CD8-positive, alpha-beta memory T cell (primary cell): ENCODE measurements at regions not wholly inside any gene's neighbourhood (a gene's known extent, or its start where the extent isn't known, plus 50 kb on each side); places are given as distances from the start of the nearest gene placed in this dataset.
A peak's percentile ranks its signal among the peaks of the same experiment; 100 is the strongest.

ENCODE experiments used
- CTCF ChIA-PET: fragments of 350-600 bp; sonication (Branson Sonifier 250); formaldehyde crosslinking; loops from one replicate; lab custom pipeline; 2021; ENCODE audit warnings: antibody characterized with exemption; lab: Charles Lee
- POLR2A ChIA-PET: fragments of 350-600 bp; sonication (Branson Sonifier 250); formaldehyde crosslinking; loops from one replicate; lab custom pipeline; 2021; ENCODE audit warnings: antibody characterized with exemption; lab: Charles Lee
- DNase-seq, 5 donors: peaks; one replicate each; pipeline versions ENCODE4 v3.0.0 to v3.0.0-alpha.2; 2020 to 2022; ENCODE audit warnings: mixed read lengths in 1 of 5
- H3K27ac ChIP-seq: one replicate; pipeline ENCODE4 v1.7.0; 2013; ENCODE audit warnings: low read depth, mild to moderate bottlenecking, low read length, moderate library complexity
- H3K27me3 ChIP-seq: 2 replicates; pipeline ENCODE4 v1.7.0; 2013; ENCODE audit warnings: low read length, mild to moderate bottlenecking; ENCODE audit not compliant: insufficient read depth, poor library complexity, severe bottlenecking
- H3K36me3 ChIP-seq: 2 replicates; pipeline ENCODE4 v1.7.0; 2013; ENCODE audit warnings: mild to moderate bottlenecking, low read length, moderate library complexity; ENCODE audit not compliant: insufficient read depth
- H3K4me1 ChIP-seq: 2 replicates; pipeline ENCODE4 v1.7.0; 2013; ENCODE audit warnings: mild to moderate bottlenecking, low read length, moderate library complexity; ENCODE audit not compliant: insufficient read depth
- H3K4me3 ChIP-seq: 2 replicates; pipeline ENCODE4 v1.7.0; 2013; ENCODE audit warnings: mild to moderate bottlenecking, low read length
- H3K9me3 ChIP-seq: 2 replicates; pipeline ENCODE4 v1.7.0; 2013; ENCODE audit warnings: mild to moderate bottlenecking, low read length
- H3K27ac Mint-ChIP-seq, 8 donors: one replicate each; pipeline ENCODE4 v1.8.0; 2020 to 2021; ENCODE audit warnings: mixed read lengths in 8 of 8, mild to moderate bottlenecking in 6 of 8, inconsistent platforms in 3 of 8, moderate library complexity in 3 of 8
- H3K27me3 Mint-ChIP-seq, 2 donors: one replicate each; pipeline ENCODE4 v1.8.0; 2020 to 2021; ENCODE audit warnings: mixed read lengths in 2 of 2, mild to moderate bottlenecking in 1 of 2, moderate library complexity in 1 of 2
- H3K36me3 Mint-ChIP-seq, 3 donors: one replicate each; pipeline ENCODE4 v1.8.0; 2020 to 2021; ENCODE audit warnings: mixed read lengths in 3 of 3, inconsistent platforms in 1 of 3, mild to moderate bottlenecking in 1 of 3
- H3K4me1 Mint-ChIP-seq, 3 donors: one replicate each; pipeline ENCODE4 v1.8.0; 2020 to 2021; ENCODE audit warnings: mixed read lengths in 3 of 3, inconsistent platforms in 1 of 3, mild to moderate bottlenecking in 1 of 3
- H3K4me3 Mint-ChIP-seq, 7 donors: one replicate each; pipeline ENCODE4 v1.8.0; 2020 to 2021; ENCODE audit warnings: mixed read lengths in 7 of 7, mild to moderate bottlenecking in 6 of 7, moderate library complexity in 4 of 7, inconsistent platforms in 2 of 7
- H3K9me3 Mint-ChIP-seq, 5 donors: one replicate each; pipeline ENCODE4 v1.8.0; 2020 to 2022; ENCODE audit warnings: mixed read lengths in 5 of 5, mild to moderate bottlenecking in 3 of 5, moderate library complexity in 2 of 5, inconsistent platforms in 1 of 5

GRCh38 chr5:87120518-87121303 is 147.0 kb upstream of the RASA1 start:
- peak overlapping the region; percentile 2 for H3K27ac ChIP-seq
- no peaks in the 10 kb centered on the region for H3K27me3 Mint-ChIP-seq
- peak overlapping the region; percentile 65 to 90 (median 82) for H3K27ac Mint-ChIP-seq
- H3K4me3 Mint-ChIP-seq = peak overlapping the region in 6 of 7 donors; percentile 28 to 74 (median 66)
- no peak overlapping the region for H3K4me3 ChIP-seq
- POLR2A ChIA-PET = interaction anchor here (1.0 to 1.2 kb wide), 2 partner anchors 45 to 148 kb away, joined by 3 to 5 read pairs; no protein-coding TSS in a partner anchor
- no peaks in the 10 kb centered on the region for H3K27me3 ChIP-seq
- H3K9me3 Mint-ChIP-seq = no peaks in the 10 kb centered on the region
- H3K36me3 ChIP-seq = no peaks in the 10 kb centered on the region
- CTCF ChIA-PET = interaction anchor here (0.9 to 1.0 kb wide), 2 partner anchors 11 to 40 kb away, joined by 3 read pairs; no protein-coding TSS in a partner anchor
- peak in 2 of 5 donors; percentile 24 to 55 for DNase-seq
- no peaks in the 10 kb centered on the region for H3K9me3 ChIP-seq
- peaks cover 33% of the 10 kb centered on the region for H3K4me1 ChIP-seq
- H3K36me3 Mint-ChIP-seq = peaks cover 0 to 2% (median 0%) of the 10 kb centered on the region in 3 donors
- H3K4me1 Mint-ChIP-seq = peaks cover 40 to 53% (median 52%) of the 10 kb centered on the region in 3 donors

GRCh38 chr5:87121304-87122150 is 146.2 kb upstream of the RASA1 start:
- no peaks in the 10 kb centered on the region for H3K36me3 ChIP-seq
- Mint-ChIP-seq H3K4me1 (peaks cover 40 to 53% (median 52%) of the 10 kb centered on the region in 3 donors), H3K4me3 (peak overlapping the region; percentile 28 to 74 (median 65)), H3K27ac (peak overlapping the region; percentile 65 to 96 (median 82)), H3K36me3 (peaks cover 0 to 2% (median 0%) of the 10 kb centered on the region in 3 donors), H3K9me3 (no peaks in the 10 kb centered on the region), H3K27me3 (no peaks in the 10 kb centered on the region)
- peak in 4 of 5 donors; percentile 14 to 55 (median 30) for DNase-seq
- peak overlapping the region; percentile 2 for H3K27ac ChIP-seq
- H3K27me3 ChIP-seq = no peaks in the 10 kb centered on the region
- CTCF ChIA-PET = interaction anchor here (0.6 to 1.0 kb wide), 3 partner anchors 10 to 53 kb away, joined by 3 read pairs; no protein-coding TSS in a partner anchor
- H3K4me1 ChIP-seq = peaks cover 33% of the 10 kb centered on the region
- POLR2A ChIA-PET = interaction anchor here (1.0 to 1.2 kb wide), 2 partner anchors 46 to 147 kb away, joined by 3 to 5 read pairs; no protein-coding TSS in a partner anchor
- peak overlapping the region; percentile 10 for H3K4me3 ChIP-seq
- H3K9me3 ChIP-seq = no peaks in the 10 kb centered on the region

GRCh38 chr5:87122151-87122977 is 145.3 kb upstream of the RASA1 start:
- Mint-ChIP-seq H3K27me3 (no peaks in the 10 kb centered on the region), H3K4me3 (peak overlapping the region; percentile 28 to 74 (median 65)), H3K4me1 (peaks cover 43 to 59% (median 59%) of the 10 kb centered on the region in 3 donors), H3K36me3 (peaks cover 0 to 2% (median 0%) of the 10 kb centered on the region in 3 donors), H3K9me3 (no peaks in the 10 kb centered on the region), H3K27ac (peak overlapping the region; percentile 65 to 96 (median 82))
- no peaks in the 10 kb centered on the region for H3K36me3 ChIP-seq
- peaks cover 33% of the 10 kb centered on the region for H3K4me1 ChIP-seq
- H3K9me3 ChIP-seq = no peaks in the 10 kb centered on the region
- no peak overlapping the region for H3K27ac ChIP-seq
- DNase-seq = no peak
- no peaks in the 10 kb centered on the region for H3K27me3 ChIP-seq
- ChIA-PET POLR2A (interaction anchor here (1.2 kb wide), 1 partner anchor 47 kb away, joined by 3 read pairs; no protein-coding TSS in a partner anchor), CTCF (interaction anchor here (0.8 kb wide), 1 partner anchor 19 kb away, joined by 3 read pairs; no protein-coding TSS in a partner anchor)
- H3K4me3 ChIP-seq = peak overlapping the region; percentile 10

GRCh38 chr5:87125766-87126165 is 141.9 kb upstream of the RASA1 start:
- DNase-seq = no peak
- Histone ChIP-seq H3K4me1 (peaks cover 25% of the 10 kb centered on the region), H3K27ac (no peak overlapping the region), H3K27me3 (no peaks in the 10 kb centered on the region), H3K36me3 (no peaks in the 10 kb centered on the region), H3K4me3 (no peak overlapping the region), H3K9me3 (no peaks in the 10 kb centered on the region)
- Mint-ChIP-seq H3K27ac (no peak overlapping the region), H3K4me1 (peaks cover 36 to 48% (median 44%) of the 10 kb centered on the region in 3 donors), H3K4me3 (no peak overlapping the region), H3K27me3 (no peaks in the 10 kb centered on the region), H3K9me3 (no peaks in the 10 kb centered on the region), H3K36me3 (no peaks in the 10 kb centered on the region)
- CTCF ChIA-PET = no interaction called here
- POLR2A ChIA-PET = interaction anchor here (0.7 kb wide), 1 partner anchor 267 kb away, joined by 3 read pairs; no protein-coding TSS in a partner anchor

GRCh38 chr5:87126869-87127268 is 140.8 kb upstream of the RASA1 start:
- Mint-ChIP-seq H3K4me3 (no peak overlapping the region), H3K9me3 (no peaks in the 10 kb centered on the region), H3K27me3 (no peaks in the 10 kb centered on the region), H3K4me1 (peaks cover 26 to 37% (median 33%) of the 10 kb centered on the region in 3 donors), H3K36me3 (peaks cover 0 to under 1% (median 0%) of the 10 kb centered on the region in 3 donors), H3K27ac (no peak overlapping the region)
- H3K9me3 ChIP-seq = no peaks in the 10 kb centered on the region
- H3K27ac ChIP-seq = no peak overlapping the region
- no peak for DNase-seq
- no peak overlapping the region for H3K4me3 ChIP-seq
- ChIA-PET CTCF (interaction anchor here (1.1 kb wide), 1 partner anchor 8 kb away, joined by 3 read pairs; no protein-coding TSS in a partner anchor), POLR2A (no interaction called here)
- H3K27me3 ChIP-seq = no peaks in the 10 kb centered on the region
- H3K4me1 ChIP-seq = peaks cover 14% of the 10 kb centered on the region
- no peaks in the 10 kb centered on the region for H3K36me3 ChIP-seq

- peaks cover 20 to 31% (median 27%) of the 10 kb centered on the region in 3 donors for H3K4me1 Mint-ChIP-seq
- POLR2A ChIA-PET = no interaction called here
- Histone ChIP-seq H3K27ac (no peak overlapping the region), H3K9me3 (no peaks in the 10 kb centered on the region), H3K4me3 (no peak overlapping the region), H3K4me1 (peaks cover 8% of the 10 kb centered on the region), H3K36me3 (no peaks in the 10 kb centered on the region), H3K27me3 (no peaks in the 10 kb centered on the region)
- CTCF ChIA-PET = interaction anchor here (1.1 kb wide), 1 partner anchor 8 kb away, joined by 3 read pairs; no protein-coding TSS in a partner anchor
- no peak overlapping the region for H3K4me3 Mint-ChIP-seq
- DNase-seq = no peak
- H3K9me3 Mint-ChIP-seq = no peaks in the 10 kb centered on the region
- H3K27ac Mint-ChIP-seq = peak overlapping the region in 3 of 8 donors; percentile 3 to 13 (median 5)
- H3K27me3 Mint-ChIP-seq = no peaks in the 10 kb centered on the region
- peaks cover 0 to 6% (median 0%) of the 10 kb centered on the region in 3 donors for H3K36me3 Mint-ChIP-seq
These were observed 140.3 kb upstream of the RASA1 start for GRCh38 chr5:87127426-87127825.
